ENCODE measurements at regions not wholly inside any gene's neighbourhood (a gene's known extent, or its start where the extent isn't known, plus 50 kb on each side); places are given as distances from the start of the nearest gene placed in this dataset.

GRCh38 chr7:91346426-91346825 lies 82.2 kb downstream of the FZD1 start:
- TF ChIP-seq CTCF (IDR thresholded peaks at IDR 0.05) (no peak), POLR2A (IDR thresholded peaks at IDR 0.05) (no peak)
